Testis (tissue), 2 donors: ENCODE measurements at regions not wholly inside any gene's neighbourhood (a gene's known extent, or its start where the extent isn't known, plus 50 kb on each side); places are given as distances from the start of the nearest gene placed in this dataset.

Experiments
- DNase-seq: peaks from one replicate; pipeline ENCODE4 v3.0.0-alpha.2; 2019
- H3K27ac ChIP-seq, 2 donors: fragments of 200-600 bp; sonication (generic); one replicate each; pipeline ENCODE4 v1.5.1; 2019
- H3K27me3 ChIP-seq: fragments of 200-600 bp; sonication (generic); one replicate; pipeline ENCODE4 v1.5.1; 2019
- H3K36me3 ChIP-seq: fragments of 200-600 bp; sonication (generic); one replicate; pipeline ENCODE4 v1.5.1; 2017; ENCODE audit warnings: low read depth; ENCODE audit errors: missing control alignments
- H3K4me1 ChIP-seq: fragments of 200-600 bp; sonication (generic); one replicate; pipeline ENCODE4 v1.5.1; 2019
- H3K4me3 ChIP-seq, 2 donors: fragments of 200-600 bp; sonication (generic); one replicate each; pipeline ENCODE4 v1.5.1; 2017 to 2019
- H3K9me3 ChIP-seq: fragments of 200-600 bp; sonication (generic); one replicate; pipeline ENCODE4 v1.5.1; 2017
- POLR2A ChIP-seq: fragments of 450-650 bp; IDR thresholded peaks from one replicate; pipeline ENCODE4 v1.6.1; 2017; ENCODE audit warnings: antibody characterized with exemption, mild to moderate bottlenecking, moderate library complexity
- WGBS, 2 donors: methylation state at CpG; one replicate each; pipeline ENCODE4 v1.1.5; 2018; 5-methylcytosine and 5-hydroxymethylcytosine counted together
- intact Hi-C: fragments of 100-400 bp; cut with DNase I; formaldehyde crosslinking; loops from one replicate; pipeline ENCODE4 v1.15.1; 2023; ENCODE audit warnings: low total_unique reads
- TF ChIP-seq, protein P1 (sequence below), 3 experiments: fragments of 450-650 bp in 2 of 3; fragments of 200-600 bp in 1 of 3; sonication (generic) in 1 of 3; IDR thresholded peaks; one replicate each; pipeline ENCODE4 v1.5.1; 2016 to 2019; ENCODE audit warnings: antibody characterized with exemption in 3 of 3, mild to moderate bottlenecking in 2 of 3, moderate library complexity in 1 of 3

DNA sequence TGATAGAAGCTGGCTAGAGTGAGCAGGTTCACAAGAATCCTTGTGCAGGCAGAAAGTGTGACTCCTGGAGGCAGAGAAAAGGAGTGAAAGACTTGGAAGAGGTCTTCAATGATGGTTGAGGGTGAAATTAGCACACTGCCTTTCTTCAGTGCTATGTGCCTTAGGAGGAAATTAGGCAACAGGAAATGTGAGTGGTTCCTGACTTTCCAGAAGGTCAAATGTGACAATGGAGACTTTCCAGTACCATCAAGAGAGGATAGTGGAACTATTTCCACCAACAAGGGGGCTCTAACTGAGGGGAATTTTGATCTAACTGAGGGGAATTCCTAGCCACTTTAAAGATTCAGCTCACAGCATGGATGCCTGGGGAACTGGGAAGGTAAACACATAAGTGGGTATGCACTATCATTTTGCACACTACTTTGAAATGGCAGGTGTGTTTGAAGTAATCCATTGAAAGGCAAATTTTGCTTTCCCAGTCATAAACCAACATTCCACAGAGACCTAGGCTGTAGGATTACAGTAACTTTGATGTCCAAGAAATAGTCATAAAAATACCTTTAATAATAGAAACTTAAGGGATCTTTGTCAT lies 90.0 kb downstream of the PERP start:
- no peaks in the 10 kb centered on the region for H3K4me1 ChIP-seq
- TF ChIP-seq, protein P1, sequence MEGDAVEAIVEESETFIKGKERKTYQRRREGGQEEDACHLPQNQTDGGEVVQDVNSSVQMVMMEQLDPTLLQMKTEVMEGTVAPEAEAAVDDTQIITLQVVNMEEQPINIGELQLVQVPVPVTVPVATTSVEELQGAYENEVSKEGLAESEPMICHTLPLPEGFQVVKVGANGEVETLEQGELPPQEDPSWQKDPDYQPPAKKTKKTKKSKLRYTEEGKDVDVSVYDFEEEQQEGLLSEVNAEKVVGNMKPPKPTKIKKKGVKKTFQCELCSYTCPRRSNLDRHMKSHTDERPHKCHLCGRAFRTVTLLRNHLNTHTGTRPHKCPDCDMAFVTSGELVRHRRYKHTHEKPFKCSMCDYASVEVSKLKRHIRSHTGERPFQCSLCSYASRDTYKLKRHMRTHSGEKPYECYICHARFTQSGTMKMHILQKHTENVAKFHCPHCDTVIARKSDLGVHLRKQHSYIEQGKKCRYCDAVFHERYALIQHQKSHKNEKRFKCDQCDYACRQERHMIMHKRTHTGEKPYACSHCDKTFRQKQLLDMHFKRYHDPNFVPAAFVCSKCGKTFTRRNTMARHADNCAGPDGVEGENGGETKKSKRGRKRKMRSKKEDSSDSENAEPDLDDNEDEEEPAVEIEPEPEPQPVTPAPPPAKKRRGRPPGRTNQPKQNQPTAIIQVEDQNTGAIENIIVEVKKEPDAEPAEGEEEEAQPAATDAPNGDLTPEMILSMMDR (IDR thresholded peaks at IDR 0.05) = no peak
- no peak for TF ChIP-seq POLR2A

DNA sequence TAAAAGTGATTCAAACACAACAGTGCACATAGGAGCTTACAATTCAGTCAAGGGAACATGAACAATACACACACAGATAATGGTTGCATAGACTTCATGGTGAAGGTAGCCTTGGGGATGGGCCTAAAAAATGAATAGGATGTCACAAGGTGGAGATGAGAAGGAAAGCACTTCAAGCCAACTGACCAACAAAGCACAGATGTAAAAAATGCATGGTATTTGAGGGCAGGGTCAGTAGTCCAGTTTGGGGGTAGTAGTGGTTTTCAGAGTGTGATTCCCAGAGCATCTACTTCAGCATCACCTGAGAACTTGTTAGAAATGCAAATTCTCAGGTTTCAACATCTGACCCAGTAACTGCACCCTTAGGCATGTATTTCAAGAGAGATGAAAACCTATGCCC lies 88.9 kb downstream of the PERP start:
- no peak for TF ChIP-seq POLR2A
- TF ChIP-seq, protein P1 (IDR thresholded peaks at IDR 0.05) = no peak
- H3K27ac ChIP-seq = no peak overlapping the region
- H3K4me1 ChIP-seq = no peaks in the 10 kb centered on the region
- intact Hi-C loops = no loop called here
- H3K9me3 ChIP-seq = no peaks in the 10 kb centered on the region
- H3K27me3 ChIP-seq = no peaks in the 10 kb centered on the region
- no peaks in the 10 kb centered on the region for H3K36me3 ChIP-seq
- DNase-seq = no peak
- H3K4me3 ChIP-seq = no peak overlapping the region

More for the DNA sequence above, 90.0 kb downstream of the PERP start:
- no peak overlapping the region for H3K27ac ChIP-seq
- no peaks in the 10 kb centered on the region for H3K9me3 ChIP-seq
- no peak overlapping the region for H3K4me3 ChIP-seq
- H3K36me3 ChIP-seq = no peaks in the 10 kb centered on the region
- H3K27me3 ChIP-seq = no peaks in the 10 kb centered on the region
- intact Hi-C loops = no loop called here
- no peak for DNase-seq

DNA sequence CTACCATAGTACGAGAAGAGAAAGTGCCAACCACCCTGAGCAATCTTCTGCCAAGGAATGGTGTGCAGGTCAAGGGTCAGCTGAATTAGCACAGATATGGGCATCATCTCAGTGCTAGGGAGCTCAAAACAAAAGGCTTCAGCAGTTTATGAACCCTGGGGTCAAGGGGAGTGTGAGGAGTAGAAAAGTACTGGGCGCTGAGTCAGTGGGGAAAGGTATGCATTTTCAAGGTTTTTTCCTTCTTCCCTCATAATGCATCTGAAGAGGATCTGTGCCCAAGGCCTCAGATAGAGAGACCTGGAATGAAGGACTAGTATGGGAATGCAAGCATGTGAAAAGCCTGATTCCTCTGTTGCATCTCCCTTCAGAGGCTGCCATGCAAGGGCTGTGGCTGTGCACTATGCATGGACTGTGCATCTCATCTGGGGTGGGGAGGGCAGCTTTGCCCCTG lies 81.7 kb downstream of the PERP start:
- Histone ChIP-seq H3K36me3 (no peaks in the 10 kb centered on the region), H3K9me3 (no peaks in the 10 kb centered on the region), H3K4me1 (no peaks in the 10 kb centered on the region), H3K27me3 (no peaks in the 10 kb centered on the region), H3K27ac (no peak overlapping the region), H3K4me3 (no peak overlapping the region)
- 57 to 67% methylated on average over 2 of the region's 2 CpGs for WGBS, 2 donors
- TF ChIP-seq, protein P1 (IDR thresholded peaks at IDR 0.05) = no peak
- TF ChIP-seq POLR2A = no peak
- intact Hi-C loops = no loop called here
- DNase-seq = no peak

GRCh38 chr6:138026342-138026741 lies 80.9 kb downstream of the PERP start:
- WGBS, 2 donors = 46 to 51% methylated on average over 3 of the region's 3 CpGs
- no peak for DNase-seq
- Histone ChIP-seq H3K4me1 (no peaks in the 10 kb centered on the region), H3K4me3 (no peak overlapping the region), H3K27ac (no peak overlapping the region), H3K9me3 (no peaks in the 10 kb centered on the region), H3K27me3 (no peaks in the 10 kb centered on the region), H3K36me3 (no peaks in the 10 kb centered on the region)
- intact Hi-C loops = no loop called here
- TF ChIP-seq POLR2A = no peak
- TF ChIP-seq, protein P1 (IDR thresholded peaks at IDR 0.05) = no peak

DNA sequence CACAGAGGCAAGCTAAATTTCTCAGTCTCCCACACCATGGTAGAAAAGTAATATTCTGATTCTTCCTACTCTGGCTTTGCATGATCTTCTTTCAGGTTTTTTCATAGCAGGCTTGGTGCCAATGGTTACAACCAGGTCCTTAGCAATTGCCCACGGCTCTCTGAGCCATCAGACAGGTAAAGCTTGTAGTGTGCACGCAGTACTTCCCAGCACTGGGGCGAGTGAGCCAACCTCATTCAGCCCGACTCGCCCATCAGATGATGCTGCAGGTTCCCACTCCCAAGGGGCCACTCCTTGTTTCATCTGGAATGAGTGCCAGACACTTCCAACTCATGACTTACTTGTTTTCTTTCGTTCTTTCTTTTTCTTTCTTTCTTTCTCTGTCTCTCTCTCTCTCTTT lies 78.3 kb downstream of the PERP start:
- TF ChIP-seq, protein P1 (IDR thresholded peaks at IDR 0.05) = no peak
- no peak for TF ChIP-seq POLR2A
- no peaks in the 10 kb centered on the region for H3K9me3 ChIP-seq
- no peaks in the 10 kb centered on the region for H3K4me1 ChIP-seq
- H3K27me3 ChIP-seq = no peaks in the 10 kb centered on the region
- H3K27ac ChIP-seq = no peak overlapping the region
- intact Hi-C loops = no loop called here
- WGBS, 2 donors = 87 to 93% methylated on average over 6 of the region's 6 CpGs
- H3K36me3 ChIP-seq = no peaks in the 10 kb centered on the region
- H3K4me3 ChIP-seq = no peak overlapping the region
- DNase-seq = no peak
